HL-60 (cell line): ENCODE measurements at regions not wholly inside any gene's neighbourhood (a gene's known extent, or its start where the extent isn't known, plus 50 kb on each side); places are given as distances from the start of the nearest gene placed in this dataset.

Experiments
- DNase-seq, 2 experiments: peaks; one replicate each; pipeline ENCODE4 v3.0.0-alpha.2; 2010 to 2020; ENCODE audit warnings: low read depth in 1 of 2, low spot score in 1 of 2
- H3K27ac ChIP-seq: fragments of 250-450 bp; sonication (Bioruptor Pico); replicated peaks from 2 replicates; pipeline ENCODE4 v1.5.1; 2020; ENCODE audit warnings: mild to moderate bottlenecking, moderate library complexity
- H3K27me3 ChIP-seq: fragments of 250-450 bp; sonication (Bioruptor Pico); 2 replicates; pipeline ENCODE4 v1.5.1; 2021; ENCODE audit warnings: mild to moderate bottlenecking, moderate library complexity; ENCODE audit not compliant: insufficient read depth, poor library complexity, severe bottlenecking
- H3K4me3 ChIP-seq: replicated peaks from 2 replicates; pipeline ENCODE4 v1.5.1; 2011; ENCODE audit warnings: mild to moderate bottlenecking, control low read depth, low read length; ENCODE audit not compliant: insufficient read depth
- CTCF ChIP-seq: IDR thresholded peaks from one replicate; pipeline ENCODE4 v1.5.1; 2011; ENCODE audit warnings: low read length, control low read depth, inconsistent platforms; ENCODE audit not compliant: insufficient read depth
- GABPA ChIP-seq: IDR thresholded peaks from 2 replicates; pipeline ENCODE4 v1.6.1; 2012; ENCODE audit warnings: low read depth
- POLR2AphosphoS5 ChIP-seq: IDR thresholded peaks from 2 replicates; pipeline ENCODE4 v1.6.1; 2012; ENCODE audit warnings: low read depth
- REST ChIP-seq: IDR thresholded peaks from 2 replicates; pipeline ENCODE4 v1.6.1; 2012; ENCODE audit warnings: low read depth; ENCODE audit not compliant: insufficient replicate concordance
- SPI1 ChIP-seq: IDR thresholded peaks from 2 replicates; pipeline ENCODE4 v1.6.1; 2012; ENCODE audit warnings: low read depth, mild to moderate bottlenecking, borderline replicate concordance

- no peaks in the 10 kb centered on the region for H3K27me3 ChIP-seq
These were observed 1076.7 kb upstream of the PIK3C3 start for GRCh38 chr18:40878371-40878770.

GRCh38 chr18:40877096-40877495 lies 1077.9 kb upstream of the PIK3C3 start:
- DNase-seq, result no peak
- H3K27ac ChIP-seq, result no peak overlapping the region

More at GRCh38 chr18:40878371-40878770, 1076.7 kb upstream of the PIK3C3 start:
- Histone ChIP-seq H3K27ac (no peak overlapping the region), H3K4me3 (no peak overlapping the region)
- no peak for TF ChIP-seq GABPA
- no peak for DNase-seq

GRCh38 chr18:40875101-40875615 lies 1079.9 kb upstream of the PIK3C3 start:
- Histone ChIP-seq H3K27ac (no peak overlapping the region), H3K27me3 (no peaks in the 10 kb centered on the region), H3K4me3 (no peak overlapping the region)
- DNase-seq, result no peak
- TF ChIP-seq SPI1 (no peak), CTCF (no peak)

More at GRCh38 chr18:40877096-40877495, 1077.9 kb upstream of the PIK3C3 start:
- H3K4me3 ChIP-seq, result no peak overlapping the region
- TF ChIP-seq GABPA (no peak), POLR2AphosphoS5 (no peak), CTCF (no peak), SPI1 (no peak), REST (no peak)
- no peaks in the 10 kb centered on the region for H3K27me3 ChIP-seq

GRCh38 chr18:40874233-40874632 lies 1080.8 kb upstream of the PIK3C3 start:
- DNase-seq, result no peak
- Histone ChIP-seq H3K27ac (no peak overlapping the region), H3K27me3 (no peaks in the 10 kb centered on the region), H3K4me3 (no peak overlapping the region)
- TF ChIP-seq POLR2AphosphoS5 (no peak), SPI1 (no peak), CTCF (no peak), REST (no peak), GABPA (no peak)
